Astrocyte (in vitro differentiated cells and primary cell): ENCODE measurements at regions not wholly inside any gene's neighbourhood (a gene's known extent, or its start where the extent isn't known, plus 50 kb on each side); places are given as distances from the start of the nearest gene placed in this dataset.

Source experiments
- DNase-seq: peaks from one replicate; pipeline ENCODE4 v3.0.0-alpha.2; 2010; ENCODE audit warnings: low read depth
- FAIRE-seq: peaks from 2 replicates; lab custom pipeline; 2011; peaks lifted over from hg19 to GRCh38; lab: Jason Lieb, UNC
- H2AFZ ChIP-seq: 2 replicates; pipeline ENCODE4 v1.6.0; 2012; ENCODE audit warnings: low read depth, low read length, inconsistent platforms
- H3K27ac ChIP-seq: 2 replicates; pipeline ENCODE4 v1.5.1; 2011; ENCODE audit warnings: low read depth, low read length, inconsistent platforms
- H3K27me3 ChIP-seq: 2 replicates; pipeline ENCODE4 v1.6.0; 2011; ENCODE audit warnings: low read length, inconsistent platforms; ENCODE audit not compliant: insufficient read depth
- H3K36me3 ChIP-seq: 2 replicates; pipeline ENCODE4 v1.5.1; 2011; ENCODE audit warnings: low read length, inconsistent platforms; ENCODE audit not compliant: insufficient read depth
- H3K4me1 ChIP-seq: 2 replicates; pipeline ENCODE4 v1.5.1; 2011; ENCODE audit warnings: low read length, inconsistent platforms; ENCODE audit not compliant: insufficient read depth
- H3K4me2 ChIP-seq: 2 replicates; pipeline ENCODE4 v1.6.0; 2012; ENCODE audit warnings: low read length, inconsistent platforms
- H3K4me3 ChIP-seq: 2 replicates; pipeline ENCODE4 v1.5.1; 2011; ENCODE audit warnings: low read depth, mild to moderate bottlenecking, low read length, inconsistent platforms; ENCODE audit not compliant: insufficient read depth
- H3K79me2 ChIP-seq: 2 replicates; pipeline ENCODE4 v1.6.0; 2012; ENCODE audit warnings: mild to moderate bottlenecking, low read length, inconsistent platforms; ENCODE audit not compliant: insufficient read depth
- H3K9ac ChIP-seq: 2 replicates; pipeline ENCODE4 v1.6.0; 2012; ENCODE audit warnings: mild to moderate bottlenecking, low read length, inconsistent platforms
- H3K9me3 ChIP-seq: 2 replicates; pipeline ENCODE4 v1.5.1; 2012; ENCODE audit warnings: low read depth, mild to moderate bottlenecking, low read length, inconsistent platforms; ENCODE audit not compliant: insufficient read depth
- H4K20me1 ChIP-seq: 2 replicates; pipeline ENCODE4 v1.6.0; 2012; ENCODE audit warnings: low read length, inconsistent platforms; ENCODE audit not compliant: insufficient read depth
- H3K27ac Mint-ChIP-seq: one replicate; pipeline ENCODE4 v1.8.0; 2021; ENCODE audit warnings: mild to moderate bottlenecking, mixed read lengths; ENCODE audit not compliant: unreplicated experiment
- H3K27me3 Mint-ChIP-seq: one replicate; pipeline ENCODE4 v1.8.0; 2021; ENCODE audit warnings: low read depth, mixed read lengths; ENCODE audit not compliant: unreplicated experiment
- H3K36me3 Mint-ChIP-seq: one replicate; pipeline ENCODE4 v1.8.0; 2021; ENCODE audit warnings: low read depth, mixed read lengths; ENCODE audit not compliant: unreplicated experiment
- H3K4me1 Mint-ChIP-seq: one replicate; pipeline ENCODE4 v1.8.0; 2021; ENCODE audit warnings: low read depth, mixed read lengths; ENCODE audit not compliant: unreplicated experiment
- H3K4me3 Mint-ChIP-seq: one replicate; pipeline ENCODE4 v1.8.0; 2021; ENCODE audit warnings: mild to moderate bottlenecking, moderate library complexity, mixed read lengths; ENCODE audit not compliant: unreplicated experiment
- H3K9me3 Mint-ChIP-seq: one replicate; pipeline ENCODE4 v1.8.0; 2021; ENCODE audit warnings: mild to moderate bottlenecking, mixed read lengths; ENCODE audit not compliant: unreplicated experiment
- CTCF ChIP-seq: IDR thresholded peaks from 2 replicates; pipeline ENCODE4 v1.5.1; 2011; ENCODE audit warnings: low read depth, mild to moderate bottlenecking, inconsistent platforms, low read length, moderate library complexity; ENCODE audit not compliant: insufficient read depth
- EZH2 ChIP-seq: IDR thresholded peaks from 2 replicates; pipeline ENCODE4 v1.6.1; 2012; ENCODE audit warnings: mild to moderate bottlenecking, low read length, inconsistent platforms; ENCODE audit not compliant: insufficient read depth

GRCh38 chr20:4325548-4326187 lies 76.6 kb upstream of the ADRA1D start:
- Mint-ChIP-seq H3K36me3 (no peaks in the 10 kb centered on the region), H3K9me3 (peaks cover 21% of the 10 kb centered on the region), H3K27ac (no peak overlapping the region), H3K4me3 (no peak overlapping the region), H3K4me1 (no peaks in the 10 kb centered on the region), H3K27me3 (peaks cover 29% of the 10 kb centered on the region)
- TF ChIP-seq EZH2, result no peak
- no peak for TF ChIP-seq CTCF
- Histone ChIP-seq H3K9ac (no peak overlapping the region), H3K4me2 (no peak overlapping the region), H3K9me3 (peaks cover 2% of the 10 kb centered on the region), H3K27me3 (no peaks in the 10 kb centered on the region), H2AFZ (no peak overlapping the region), H3K4me3 (no peak overlapping the region), H3K4me1 (no peaks in the 10 kb centered on the region), H3K79me2 (no peaks in the 10 kb centered on the region), H4K20me1 (no peaks in the 10 kb centered on the region), H3K27ac (no peak overlapping the region), H3K36me3 (no peaks in the 10 kb centered on the region)
- FAIRE-seq (no peak), DNase-seq (no peak)

- Mint-ChIP-seq H3K27ac (no peak overlapping the region), H3K4me3 (no peak overlapping the region), H3K4me1 (no peaks in the 10 kb centered on the region), H3K9me3 (peaks cover 24% of the 10 kb centered on the region), H3K27me3 (peaks cover 25% of the 10 kb centered on the region), H3K36me3 (no peaks in the 10 kb centered on the region)
- FAIRE-seq, result no peak
- Histone ChIP-seq H3K4me2 (no peak overlapping the region), H3K27ac (no peak overlapping the region), H3K9me3 (peaks cover 2% of the 10 kb centered on the region), H3K4me3 (no peak overlapping the region), H4K20me1 (no peaks in the 10 kb centered on the region), H2AFZ (no peak overlapping the region), H3K27me3 (no peaks in the 10 kb centered on the region), H3K4me1 (no peaks in the 10 kb centered on the region), H3K79me2 (no peaks in the 10 kb centered on the region), H3K9ac (no peak overlapping the region), H3K36me3 (no peaks in the 10 kb centered on the region)
- TF ChIP-seq EZH2 (no peak), CTCF (no peak)
- no peak for DNase-seq
These were observed 75.6 kb upstream of the ADRA1D start for GRCh38 chr20:4324611-4325243.

GRCh38 chr20:4322499-4322898 lies 73.4 kb upstream of the ADRA1D start:
- Histone ChIP-seq H3K27ac (no peak overlapping the region), H3K4me3 (no peak overlapping the region), H4K20me1 (no peaks in the 10 kb centered on the region), H2AFZ (no peak overlapping the region), H3K9me3 (peaks cover 2% of the 10 kb centered on the region), H3K4me1 (no peaks in the 10 kb centered on the region), H3K27me3 (no peaks in the 10 kb centered on the region), H3K36me3 (no peaks in the 10 kb centered on the region), H3K9ac (no peak overlapping the region), H3K79me2 (no peaks in the 10 kb centered on the region), H3K4me2 (no peak overlapping the region)
- H3K27me3 Mint-ChIP-seq, result peaks cover 20% of the 10 kb centered on the region
- no peak for TF ChIP-seq CTCF
- no peak for TF ChIP-seq EZH2
- no peak overlapping the region for H3K27ac Mint-ChIP-seq
- H3K4me3 Mint-ChIP-seq, result no peak overlapping the region
- H3K9me3 Mint-ChIP-seq, result peaks cover 15% of the 10 kb centered on the region
- FAIRE-seq (no peak), DNase-seq (no peak)
- no peaks in the 10 kb centered on the region for H3K36me3 Mint-ChIP-seq
- no peaks in the 10 kb centered on the region for H3K4me1 Mint-ChIP-seq
